ENCODE measurements at regions not wholly inside any gene's neighbourhood (a gene's known extent, or its start where the extent isn't known, plus 50 kb on each side); places are given as distances from the start of the nearest gene placed in this dataset.

- no peak for DNase-seq (ENCODE audit: low spot score)
- in situ Hi-C loops (cut with MboI; ENCODE audit: low pct_unique_long_range_greater_than_20kb, low sequenced_read_pairs, unreplicated experiment) = no loop called here
- TF ChIP-seq CTCF (IDR thresholded peaks at IDR 0.05; ENCODE audit: extremely low read depth, insufficient read depth, missing control alignments) = no peak
Measured at GRCh38 chr12:111288771-111289170, 80.1 kb downstream of the PHETA1 start.

GRCh38 chr12:111287125-111287900 is 81.6 kb downstream of the PHETA1 start:
- no peak for TF ChIP-seq CTCF (IDR thresholded peaks at IDR 0.05; ENCODE audit: extremely low read depth, insufficient read depth, missing control alignments)
- in situ Hi-C loops (cut with MboI; ENCODE audit: low pct_unique_long_range_greater_than_20kb, low sequenced_read_pairs, unreplicated experiment) = no loop called here
- no peak for DNase-seq (ENCODE audit: low spot score)

- in situ Hi-C loops (cut with MboI; ENCODE audit: low pct_unique_long_range_greater_than_20kb, low sequenced_read_pairs, unreplicated experiment) = no loop called here
Measured at GRCh38 chr12:111285200-111285599, 83.7 kb downstream of the PHETA1 start.

GRCh38 chr12:111284709-111285108 is 84.2 kb downstream of the PHETA1 start:
- DNase-seq (ENCODE audit: low spot score) = no peak
- TF ChIP-seq CTCF (IDR thresholded peaks at IDR 0.05; ENCODE audit: extremely low read depth, insufficient read depth, missing control alignments) = no peak
- in situ Hi-C loops (cut with MboI; ENCODE audit: low pct_unique_long_range_greater_than_20kb, low sequenced_read_pairs, unreplicated experiment) = no loop called here

More at GRCh38 chr12:111285200-111285599, 83.7 kb downstream of the PHETA1 start:
- no peak for DNase-seq (ENCODE audit: low spot score)
- no peak for TF ChIP-seq CTCF (IDR thresholded peaks at IDR 0.05; ENCODE audit: extremely low read depth, insufficient read depth, missing control alignments)

GRCh38 chr12:111283966-111284365 is 84.9 kb downstream of the PHETA1 start:
- TF ChIP-seq CTCF (IDR thresholded peaks at IDR 0.05; ENCODE audit: extremely low read depth, insufficient read depth, missing control alignments) = no peak
- no peak for DNase-seq (ENCODE audit: low spot score)
- in situ Hi-C loops (cut with MboI; ENCODE audit: low pct_unique_long_range_greater_than_20kb, low sequenced_read_pairs, unreplicated experiment) = no loop called here

GRCh38 chr12:111283521-111283920 is 85.4 kb downstream of the PHETA1 start:
- DNase-seq (ENCODE audit: low spot score) = no peak
- in situ Hi-C loops (cut with MboI; ENCODE audit: low pct_unique_long_range_greater_than_20kb, low sequenced_read_pairs, unreplicated experiment) = no loop called here
- no peak for TF ChIP-seq CTCF (IDR thresholded peaks at IDR 0.05; ENCODE audit: extremely low read depth, insufficient read depth, missing control alignments)
